H1 (cell line): ENCODE measurements at regions not wholly inside any gene's neighbourhood (a gene's known extent, or its start where the extent isn't known, plus 50 kb on each side); places are given as distances from the start of the nearest gene placed in this dataset.

Experiments used
- CTCF ChIA-PET: fragments of 300-600 bp; sonication (Branson Sonifier 250); formaldehyde crosslinking; loops from one replicate; lab custom pipeline; 2021; ENCODE audit not compliant: partially characterized antibody; lab: Charles Lee
- POLR2A ChIA-PET: fragments of 300-600 bp; sonication (Branson Sonifier 250); formaldehyde crosslinking; loops from one replicate; lab custom pipeline; 2021; ENCODE audit warnings: inconsistent platforms; ENCODE audit not compliant: partially characterized antibody; lab: Charles Lee
- DNase-seq, 2 experiments: peaks; one replicate each; pipeline versions ENCODE4 v3.0.0 to v3.0.0-alpha.2; 2010 to 2022; ENCODE audit warnings: low spot score in 2 of 2, low read depth in 1 of 2, mixed read lengths in 1 of 2
- FAIRE-seq: peaks from 2 replicates; lab custom pipeline; 2011; peaks lifted over from hg19 to GRCh38; lab: Jason Lieb, UNC
- H2AFZ ChIP-seq: 2 replicates; pipeline ENCODE4 v1.8.1; 2012; ENCODE audit warnings: low read length, inconsistent platforms
- H2AK5ac ChIP-seq: 2 replicates; pipeline ENCODE4 v1.6.1; 2013; ENCODE audit warnings: low read depth, low read length
- H2BK120ac ChIP-seq: replicated peaks from 2 replicates; pipeline ENCODE3; 2013; ENCODE audit warnings: low read depth, low read length, inconsistent platforms
- H2BK12ac ChIP-seq: 2 replicates; pipeline ENCODE4 v1.6.1; 2013; ENCODE audit warnings: low read depth, low read length
- H2BK15ac ChIP-seq: 2 replicates; pipeline ENCODE4 v1.6.1; 2013; ENCODE audit warnings: low read length
- H2BK20ac ChIP-seq: 2 replicates; pipeline ENCODE4 v1.6.1; 2013; ENCODE audit warnings: low read length
- H2BK5ac ChIP-seq: 2 replicates; pipeline ENCODE4 v1.6.1; 2013; ENCODE audit warnings: low read depth, low read length
- H3K14ac ChIP-seq: 2 replicates; pipeline ENCODE4 v1.6.1; 2013; ENCODE audit warnings: inconsistent platforms; ENCODE audit not compliant: insufficient read length
- H3K18ac ChIP-seq: 2 replicates; pipeline ENCODE4 v1.6.1; 2013; ENCODE audit warnings: low read length; ENCODE audit errors: extremely low read depth
- H3K23ac ChIP-seq: 2 replicates; pipeline ENCODE4 v1.6.1; 2013; ENCODE audit warnings: inconsistent platforms; ENCODE audit not compliant: insufficient read length
- H3K23me2 ChIP-seq: 2 replicates; pipeline ENCODE4 v1.6.1; 2013; ENCODE audit warnings: low read depth, low read length
- H3K27ac ChIP-seq: 2 replicates; pipeline ENCODE4 v1.6.1; 2011; ENCODE audit warnings: low read depth, low read length, inconsistent platforms
- H3K27me3 ChIP-seq, 4 experiments: replicated peaks in 1 of 4; 1 replicate in 1 of 4; 2 replicates in 3 of 4; pipeline versions ENCODE4 v1.6.1 to v1.8.1; 2011 to 2013; ENCODE audit warnings: low read length in 3 of 4, mild to moderate bottlenecking in 3 of 4, inconsistent platforms in 2 of 4, mixed read lengths in 2 of 4, moderate library complexity in 1 of 4; ENCODE audit not compliant: control insufficient read depth in 3 of 4, insufficient read depth in 3 of 4; ENCODE audit errors: extremely low read depth in 1 of 4
- H3K36me3 ChIP-seq, 4 experiments: 2 replicates each; pipeline versions ENCODE4 v1.6.1 to v1.8.1; 2011 to 2013; ENCODE audit warnings: mild to moderate bottlenecking in 4 of 4, low read length in 3 of 4, moderate library complexity in 2 of 4, control low read depth in 1 of 4, inconsistent platforms in 1 of 4; ENCODE audit not compliant: insufficient read depth in 4 of 4, control insufficient read depth in 2 of 4
- H3K4ac ChIP-seq: replicated peaks from 2 replicates; pipeline ENCODE3; 2013; ENCODE audit warnings: low read length, low read depth, mixed read lengths, inconsistent platforms; ENCODE audit not compliant: insufficient read length
- H3K4me1 ChIP-seq, 4 experiments: replicated peaks in 1 of 4; 1 replicate in 1 of 4; 2 replicates in 3 of 4; pipeline versions ENCODE4 v1.6.1 to v1.8.1; 2011 to 2013; ENCODE audit warnings: low read length in 3 of 4, inconsistent platforms in 2 of 4, mixed read lengths in 1 of 4; ENCODE audit not compliant: insufficient read depth in 4 of 4, control insufficient read depth in 3 of 4
- H3K4me2 ChIP-seq, 2 experiments: 2 replicates each; pipeline versions ENCODE4 v1.6.1 to v1.8.1; 2011 to 2013; ENCODE audit warnings: low read depth in 2 of 2, low read length in 2 of 2, control low read depth in 1 of 2, inconsistent platforms in 1 of 2, mild to moderate bottlenecking in 1 of 2; ENCODE audit not compliant: insufficient read depth in 1 of 2
- H3K4me3 ChIP-seq, 4 experiments: fragments of 200-600, 300-600 bp in 1 of 4; sonication (generic), shearing (Covaris generic), sonication (Bioruptor Twin) in 1 of 4; 2 replicates each; pipeline versions ENCODE4 v1.5.1 to v1.8.1; 2011 to 2016; ENCODE audit warnings: low read length in 4 of 4, low read depth in 3 of 4, control low read depth in 2 of 4, inconsistent platforms in 2 of 4, mild to moderate bottlenecking in 2 of 4, mixed read lengths in 1 of 4, moderate library complexity in 1 of 4; ENCODE audit not compliant: insufficient read depth in 2 of 4; ENCODE audit errors: extremely low read depth in 1 of 4
- H3K56ac ChIP-seq: replicated peaks from 2 replicates; pipeline ENCODE3; 2013; ENCODE audit warnings: low read depth, mild to moderate bottlenecking, mixed read lengths, low read length, inconsistent platforms; ENCODE audit not compliant: insufficient read length
- H3K79me1 ChIP-seq: 2 replicates; pipeline ENCODE4 v1.6.1; 2013; ENCODE audit warnings: low read depth, low read length, control low read depth
- H3K79me2 ChIP-seq, 2 experiments: 2 replicates each; pipeline versions ENCODE4 v1.6.1 to v1.8.1; 2012 to 2013; ENCODE audit warnings: low read length in 2 of 2, mild to moderate bottlenecking in 2 of 2, inconsistent platforms in 1 of 2; ENCODE audit not compliant: insufficient read depth in 2 of 2, control insufficient read depth in 1 of 2
- H3K9ac ChIP-seq, 4 experiments: replicated peaks in 1 of 4; 1 replicate in 1 of 4; 2 replicates in 3 of 4; pipeline versions ENCODE4 v1.6.1 to v1.8.1; 2011 to 2013; ENCODE audit warnings: low read depth in 3 of 4, low read length in 3 of 4, control low read depth in 2 of 4, mild to moderate bottlenecking in 2 of 4, moderate library complexity in 2 of 4, inconsistent platforms in 1 of 4; ENCODE audit errors: extremely low read depth in 1 of 4
- H3K9me3 ChIP-seq, 2 experiments: 2 replicates each; pipeline versions ENCODE4 v1.6.1 to v1.8.1; 2012 to 2013; ENCODE audit warnings: mild to moderate bottlenecking in 2 of 2, moderate library complexity in 2 of 2, control low read depth in 1 of 2, inconsistent platforms in 1 of 2, low read depth in 1 of 2, low read length in 1 of 2, mixed read lengths in 1 of 2; ENCODE audit not compliant: insufficient read depth in 2 of 2
- H4K20me1 ChIP-seq, 2 experiments: replicated peaks in 1 of 2; 2 replicates each; pipeline versions ENCODE3 to v1.8.1; 2011 to 2013; ENCODE audit warnings: inconsistent platforms in 2 of 2, low read length in 2 of 2, mild to moderate bottlenecking in 1 of 2; ENCODE audit not compliant: insufficient read depth in 2 of 2, control insufficient read depth in 1 of 2
- H4K5ac ChIP-seq: 2 replicates; pipeline ENCODE4 v1.6.1; 2013; ENCODE audit warnings: low read length, low read depth, mixed read lengths, inconsistent platforms; ENCODE audit not compliant: insufficient read length
- H4K8ac ChIP-seq: 2 replicates; pipeline ENCODE4 v1.8.0; 2013; ENCODE audit warnings: mild to moderate bottlenecking, moderate library complexity, low read length, inconsistent platforms; ENCODE audit not compliant: insufficient read depth; ENCODE audit errors: extremely low read depth
- H4K91ac ChIP-seq: replicated peaks from 2 replicates; pipeline ENCODE3; 2013; ENCODE audit warnings: low read length, mixed read lengths, inconsistent platforms; ENCODE audit not compliant: insufficient read length
- CBX8 ChIP-seq: fragments of 300-800, 300-1000 bp; sonication (generic); IDR thresholded peaks from 2 replicates; pipeline ENCODE4 v1.7.1; 2016; ENCODE audit warnings: low read depth, low read length, borderline replicate concordance
- CTCF ChIP-seq, 3 experiments: IDR thresholded peaks; 1 replicate in 2 of 3; 2 replicates in 1 of 3; pipeline versions ENCODE4 v1.5.1 to v1.6.1; 2011; ENCODE audit warnings: low read length in 3 of 3, mild to moderate bottlenecking in 3 of 3, inconsistent platforms in 2 of 3, low read depth in 1 of 3, moderate library complexity in 1 of 3; ENCODE audit not compliant: insufficient read depth in 1 of 3; ENCODE audit errors: control extremely low read depth in 1 of 3
- E2F6 ChIP-seq: IDR thresholded peaks from 2 replicates; pipeline ENCODE4 v1.6.1; 2012; ENCODE audit warnings: inconsistent platforms
- EP300 ChIP-seq, 2 experiments: IDR thresholded peaks; 1 replicate in 1 of 2; 2 replicates in 1 of 2; pipeline ENCODE4 v1.6.1; 2011 to 2012; ENCODE audit warnings: low read depth in 2 of 2, low read length in 2 of 2, mild to moderate bottlenecking in 2 of 2, borderline replicate concordance in 1 of 2, inconsistent platforms in 1 of 2, moderate library complexity in 1 of 2
- EZH2 ChIP-seq: fragments of 200-600 bp; sonication (generic); IDR thresholded peaks from 2 replicates; pipeline ENCODE4 v1.7.1; 2012; ENCODE audit warnings: low read depth, mild to moderate bottlenecking, moderate library complexity, low read length, inconsistent platforms; ENCODE audit not compliant: severe bottlenecking
- GTF2F1 ChIP-seq: IDR thresholded peaks from 2 replicates; pipeline ENCODE4 v1.6.1; 2012; ENCODE audit warnings: low read depth, low read length, improper control_type of control experiment, borderline replicate concordance
- NRF1 ChIP-seq: IDR thresholded peaks from 2 replicates; pipeline ENCODE4 v1.6.1; 2011; ENCODE audit warnings: mild to moderate bottlenecking, low read depth, low read length, improper control_type of control experiment
- PHF8 ChIP-seq: fragments of 200-600 bp; sonication (generic); conservative IDR thresholded peaks from 2 replicates; pipeline ENCODE4 v1.7.1; 2012; ENCODE audit warnings: low read depth, mild to moderate bottlenecking, inconsistent platforms, low read length, moderate library complexity
- POLR2AphosphoS5 ChIP-seq: IDR thresholded peaks from 2 replicates; pipeline ENCODE4 v1.6.1; 2011; ENCODE audit warnings: low read depth, low read length
- RNF2 ChIP-seq: fragments of 200-900, 300-1000 bp; sonication (generic); IDR thresholded peaks from 2 replicates; pipeline ENCODE4 v1.7.1; 2016; ENCODE audit warnings: borderline replicate concordance, low read depth, mild to moderate bottlenecking, antibody characterized with exemption, low read length; ENCODE audit not compliant: poor library complexity, severe bottlenecking; ENCODE audit errors: missing control alignments
- TAF1 ChIP-seq: IDR thresholded peaks from 2 replicates; pipeline ENCODE4 v1.6.1; 2011; ENCODE audit warnings: mild to moderate bottlenecking, low read depth, low read length
- WGBS, 2 experiments: shearing (Covaris generic) in 1 of 2; methylation state at CpG; one replicate each; pipeline versions ENCODE4 v1.1.6 to v1.1.7; 2013 to 2015; ENCODE audit warnings: low lambda C conversion rate in 2 of 2, mixed read lengths in 2 of 2, inconsistent platforms in 1 of 2, low coverage in 1 of 2, missing lambda C conversion rate in 1 of 2; ENCODE audit not compliant: insufficient replicate concordance in 2 of 2, insufficient coverage in 1 of 2, insufficient read length in 1 of 2; ENCODE audit errors: extremely low coverage in 1 of 2, missing lambda C conversion rate in 1 of 2; 5-methylcytosine and 5-hydroxymethylcytosine counted together

- POLR2A ChIA-PET: no interaction called here
- Histone ChIP-seq H3K4me2 (no peak overlapping the region), H3K27me3 (no peaks in the 10 kb centered on the region), H3K4me1 (no peaks in the 10 kb centered on the region), H2BK20ac (no peak overlapping the region), H3K9ac (no peak overlapping the region), H2BK5ac (no peak overlapping the region), H2BK12ac (no peak overlapping the region), H2BK120ac (no peak overlapping the region), H4K5ac (no peak overlapping the region), H4K8ac (no peak overlapping the region), H3K9me3 (peaks cover 71 to 78% of the 10 kb centered on the region in 2 experiments), H3K56ac (no peak overlapping the region), H3K23me2 (no peaks in the 10 kb centered on the region; the same call in 1 of the 2 replicates), H3K79me2 (no peaks in the 10 kb centered on the region), H3K27ac (no peak overlapping the region), H3K23ac (no peak overlapping the region), H3K79me1 (no peaks in the 10 kb centered on the region), H3K14ac (no peak overlapping the region), H3K36me3 (no peaks in the 10 kb centered on the region; a peak in 1 of 8 replicates), H2AK5ac (no peak overlapping the region), H3K4me3 (no peak overlapping the region), H4K91ac (no peak overlapping the region), H2BK15ac (no peak overlapping the region), H3K4ac (no peak overlapping the region), H3K18ac (no peak overlapping the region), H4K20me1 (no peaks in the 10 kb centered on the region), H2AFZ (no peak overlapping the region)
- CTCF ChIA-PET: no interaction called here
- no peak for FAIRE-seq
- 90% methylated on average over 5 of the region's 5 CpGs; no CpG with 5 or more reads in 1 of the 2 experiments for WGBS, 2 experiments
- DNase-seq: no peak
- TF ChIP-seq CBX8: no peak
- no peak for TF ChIP-seq GTF2F1
- TF ChIP-seq PHF8: no peak
- TF ChIP-seq POLR2AphosphoS5: no peak
- no peak for TF ChIP-seq CTCF (IDR thresholded peaks at IDR 0.05; ENCODE audit: control extremely low read depth in 1 of 3, insufficient read depth in 1 of 3, low read depth in 1 of 3, low read length in 3 of 3)
- no peak for TF ChIP-seq EZH2
- TF ChIP-seq E2F6: no peak
- no peak for TF ChIP-seq NRF1
- TF ChIP-seq RNF2: no peak
- no peak for TF ChIP-seq TAF1
- TF ChIP-seq EP300 (IDR thresholded peaks at IDR 0.05; ENCODE audit: borderline replicate concordance in 1 of 2, low read depth in 2 of 2, low read length in 2 of 2): no peak
These were observed 168.5 kb downstream of the CBLN2 start for GRCh38 chr18:72375618-72376017.
